ENCODE measurements at regions not wholly inside any gene's neighbourhood (a gene's known extent, or its start where the extent isn't known, plus 50 kb on each side); places are given as distances from the start of the nearest gene placed in this dataset.
"Not testable (repeated sequence)": the region's sequence is repeated elsewhere in the genome, so short reads cannot be mapped to it uniquely, and the experiment has no call there.

- Mint-ChIP-seq H3K9me3 (no peaks in the 10 kb centered on the region), H3K27ac (peak overlapping the region; percentile 92), H3K36me3 (no peaks in the 10 kb centered on the region), H3K4me1 (ENCODE audit: unreplicated experiment) (peaks cover 9% of the 10 kb centered on the region), H3K4me3 (peak overlapping the region; percentile 37), H3K27me3 (no peaks in the 10 kb centered on the region)
- no peak for DNase-seq (ENCODE audit: extremely low spot score, unreplicated experiment)
- no peak for TF ChIP-seq CTCF (conservative IDR thresholded peaks at IDR 0.05)
Observed at GRCh38 chr3:5053021-5053831, 68.9 kb upstream of the ARL8B start.

GRCh38 chr3:5054098-5054497, 68.0 kb upstream of the ARL8B start:
- TF ChIP-seq CTCF (conservative IDR thresholded peaks at IDR 0.05), result no peak
- Mint-ChIP-seq H3K9me3 (no peaks in the 10 kb centered on the region), H3K4me1 (ENCODE audit: unreplicated experiment) (peaks cover 16% of the 10 kb centered on the region), H3K27ac (peak overlapping the region; percentile 92), H3K27me3 (no peaks in the 10 kb centered on the region), H3K4me3 (no peak overlapping the region), H3K36me3 (no peaks in the 10 kb centered on the region)
- no peak for DNase-seq (ENCODE audit: extremely low spot score, unreplicated experiment)

- not testable (repeated sequence) for H3K36me3 Mint-ChIP-seq; H3K27ac Mint-ChIP-seq; H3K4me3 Mint-ChIP-seq; H3K27me3 Mint-ChIP-seq; H3K9me3 Mint-ChIP-seq; DNase-seq (ENCODE audit: extremely low spot score, unreplicated experiment)
- H3K4me1 Mint-ChIP-seq (ENCODE audit: unreplicated experiment), result peaks cover 16% of the 10 kb centered on the region
Observed at GRCh38 chr3:5054579-5054978, 67.5 kb upstream of the ARL8B start.

GRCh38 chr3:5055357-5056110, 66.6 kb upstream of the ARL8B start:
- TF ChIP-seq CTCF (conservative IDR thresholded peaks at IDR 0.05), result no peak
- DNase-seq (ENCODE audit: extremely low spot score, unreplicated experiment), result no peak
- H3K27ac Mint-ChIP-seq, result peak overlapping the region; percentile 4
- no peaks in the 10 kb centered on the region for H3K27me3 Mint-ChIP-seq
- no peak overlapping the region for H3K4me3 Mint-ChIP-seq
- peaks cover 20% of the 10 kb centered on the region for H3K4me1 Mint-ChIP-seq (ENCODE audit: unreplicated experiment)
- H3K9me3 Mint-ChIP-seq, result no peaks in the 10 kb centered on the region
- no peaks in the 10 kb centered on the region for H3K36me3 Mint-ChIP-seq

GRCh38 chr3:5056111-5056391, 66.0 kb upstream of the ARL8B start:
- H3K36me3 Mint-ChIP-seq, result no peaks in the 10 kb centered on the region
- DNase-seq (ENCODE audit: extremely low spot score, unreplicated experiment), result no peak
- H3K4me3 Mint-ChIP-seq, result no peak overlapping the region
- H3K4me1 Mint-ChIP-seq (ENCODE audit: unreplicated experiment), result peaks cover 20% of the 10 kb centered on the region
- no peak overlapping the region for H3K27ac Mint-ChIP-seq
- H3K9me3 Mint-ChIP-seq, result no peaks in the 10 kb centered on the region
- TF ChIP-seq CTCF (conservative IDR thresholded peaks at IDR 0.05), result no peak
- no peaks in the 10 kb centered on the region for H3K27me3 Mint-ChIP-seq

GRCh38 chr3:5057272-5057671, 64.8 kb upstream of the ARL8B start:
- DNase-seq (ENCODE audit: extremely low spot score, unreplicated experiment), result no peak
- Mint-ChIP-seq H3K4me1 (ENCODE audit: unreplicated experiment) (peaks cover 20% of the 10 kb centered on the region), H3K4me3 (no peak overlapping the region), H3K9me3 (no peaks in the 10 kb centered on the region), H3K27me3 (no peaks in the 10 kb centered on the region), H3K27ac (no peak overlapping the region), H3K36me3 (no peaks in the 10 kb centered on the region)
- TF ChIP-seq CTCF (conservative IDR thresholded peaks at IDR 0.05), result no peak

Measured in type B pancreatic cell (in vitro differentiated cells).